ENCODE measurements at regions not wholly inside any gene's neighbourhood (a gene's known extent, or its start where the extent isn't known, plus 50 kb on each side); places are given as distances from the start of the nearest gene placed in this dataset.

DNA sequence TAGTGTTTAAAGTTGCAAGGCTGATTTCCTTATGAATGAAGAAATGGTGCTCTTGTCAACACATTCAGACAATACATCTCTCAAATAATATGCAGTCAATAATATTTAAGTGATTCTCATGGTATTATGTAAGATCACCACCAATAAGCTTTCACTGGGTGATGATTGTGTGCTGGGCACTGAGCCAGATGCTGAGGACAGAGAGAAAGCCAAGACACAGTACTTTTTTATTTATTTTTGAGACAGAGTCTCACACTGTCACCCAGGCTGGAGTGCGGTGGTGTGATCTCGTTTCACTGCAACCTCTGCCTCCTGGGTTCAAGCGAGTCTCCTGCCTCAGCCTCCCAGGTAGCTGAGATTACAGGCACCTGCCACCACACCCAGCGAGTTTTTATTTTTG lies 130.6 kb upstream of the LSM8 start:
- TF ChIP-seq, protein P1, sequence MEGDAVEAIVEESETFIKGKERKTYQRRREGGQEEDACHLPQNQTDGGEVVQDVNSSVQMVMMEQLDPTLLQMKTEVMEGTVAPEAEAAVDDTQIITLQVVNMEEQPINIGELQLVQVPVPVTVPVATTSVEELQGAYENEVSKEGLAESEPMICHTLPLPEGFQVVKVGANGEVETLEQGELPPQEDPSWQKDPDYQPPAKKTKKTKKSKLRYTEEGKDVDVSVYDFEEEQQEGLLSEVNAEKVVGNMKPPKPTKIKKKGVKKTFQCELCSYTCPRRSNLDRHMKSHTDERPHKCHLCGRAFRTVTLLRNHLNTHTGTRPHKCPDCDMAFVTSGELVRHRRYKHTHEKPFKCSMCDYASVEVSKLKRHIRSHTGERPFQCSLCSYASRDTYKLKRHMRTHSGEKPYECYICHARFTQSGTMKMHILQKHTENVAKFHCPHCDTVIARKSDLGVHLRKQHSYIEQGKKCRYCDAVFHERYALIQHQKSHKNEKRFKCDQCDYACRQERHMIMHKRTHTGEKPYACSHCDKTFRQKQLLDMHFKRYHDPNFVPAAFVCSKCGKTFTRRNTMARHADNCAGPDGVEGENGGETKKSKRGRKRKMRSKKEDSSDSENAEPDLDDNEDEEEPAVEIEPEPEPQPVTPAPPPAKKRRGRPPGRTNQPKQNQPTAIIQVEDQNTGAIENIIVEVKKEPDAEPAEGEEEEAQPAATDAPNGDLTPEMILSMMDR (IDR thresholded peaks at IDR 0.05): no peak
- TF ChIP-seq EZH2 (IDR thresholded peaks at IDR 0.05; ENCODE audit: borderline replicate concordance, insufficient read depth, low read depth, low read length, poor library complexity, severe bottlenecking): no peak

Data from B cell (primary cell).